ENCODE measurements at regions not wholly inside any gene's neighbourhood (a gene's known extent, or its start where the extent isn't known, plus 50 kb on each side); places are given as distances from the start of the nearest gene placed in this dataset.
"Not testable (repeated sequence)": the region's sequence is repeated elsewhere in the genome, so short reads cannot be mapped to it uniquely, and the experiment has no call there.

- no peaks in the 10 kb centered on the region for H3K27me3 ChIP-seq (replicated peaks in 1 of 7)
- H3K4me1 ChIP-seq = no peaks in the 10 kb centered on the region
- no peak overlapping the region for H3K4me3 ChIP-seq
- intact Hi-C loops (cut with DNase I; ENCODE audit: low total_unique reads) = no loop called here
- H3K27ac ChIP-seq = no peak overlapping the region
- WGBS, 5 donors = 78 to 85% (median 81%) methylated on average over 2 of the region's 2 CpGs
- TF ChIP-seq POLR2AphosphoS5 (IDR thresholded peaks at IDR 0.05) = no peak
- TF ChIP-seq CTCF (IDR thresholded peaks at IDR 0.05 in 8 of 11, conservative IDR thresholded peaks at IDR 0.05 in 3 of 11) = no peak
- no peak for TF ChIP-seq POLR2A (IDR thresholded peaks at IDR 0.05)
- H3K9me3 ChIP-seq = peaks cover 0 to 1% (median 0%) of the 10 kb centered on the region in 8 donors
- H3K36me3 ChIP-seq = no peaks in the 10 kb centered on the region
- DNase-seq = no peak
Observed at GRCh38 chr5:154674029-154674428, 81.1 kb upstream of the LARP1 start.

- H3K27me3 ChIP-seq (replicated peaks in 1 of 7) = no peaks in the 10 kb centered on the region
- no peaks in the 10 kb centered on the region for H3K36me3 ChIP-seq
- H3K4me1 ChIP-seq = no peaks in the 10 kb centered on the region
- H3K4me3 ChIP-seq = no peak overlapping the region
- peaks cover 0 to 6% (median 3%) of the 10 kb centered on the region in 8 donors for H3K9me3 ChIP-seq
- WGBS, 5 donors = 66 to 85% (median 70%) methylated on average over 4 of the region's 4 CpGs
- no peak overlapping the region for H3K27ac ChIP-seq
- intact Hi-C loops (cut with DNase I; ENCODE audit: low total_unique reads) = no loop called here
- TF ChIP-seq POLR2AphosphoS5 (IDR thresholded peaks at IDR 0.05) (no peak), CTCF (IDR thresholded peaks at IDR 0.05 in 8 of 11, conservative IDR thresholded peaks at IDR 0.05 in 3 of 11) (no peak)
- DNase-seq = no peak
Observed at GRCh38 chr5:154673506-154673905, 81.7 kb upstream of the LARP1 start.

GRCh38 chr5:154669913-154670312, 85.3 kb upstream of the LARP1 start:
- H3K27me3 ChIP-seq (replicated peaks in 1 of 7); intact Hi-C loops (cut with DNase I; ENCODE audit: low total_unique reads); H3K4me3 ChIP-seq; H3K36me3 ChIP-seq; H3K4me1 ChIP-seq; H3K27ac ChIP-seq; DNase-seq: not testable (repeated sequence)
- peaks cover 2 to 27% (median 17%) of the 10 kb centered on the region in 8 donors for H3K9me3 ChIP-seq
- WGBS, 5 donors = 93 to 95% (median 94%) methylated on average over 8 of the region's 8 CpGs

GRCh38 chr5:154669402-154669801, 85.8 kb upstream of the LARP1 start:
- DNase-seq = no peak

More at GRCh38 chr5:154669402-154669801, 85.8 kb upstream of the LARP1 start:
- H3K36me3 ChIP-seq = no peaks in the 10 kb centered on the region
- H3K9me3 ChIP-seq = peaks cover 2 to 32% (median 22%) of the 10 kb centered on the region in 8 donors
- no peaks in the 10 kb centered on the region for H3K27me3 ChIP-seq (replicated peaks in 1 of 7)
- H3K4me3 ChIP-seq = no peak overlapping the region
- 90 to 98% (median 94%) methylated on average over 7 of the region's 7 CpGs for WGBS, 5 donors
- H3K27ac ChIP-seq = no peak overlapping the region
- TF ChIP-seq CTCF (IDR thresholded peaks at IDR 0.05 in 8 of 11, conservative IDR thresholded peaks at IDR 0.05 in 3 of 11) (no peak), POLR2A (IDR thresholded peaks at IDR 0.05) (no peak), POLR2AphosphoS5 (IDR thresholded peaks at IDR 0.05) (no peak)
- intact Hi-C loops (cut with DNase I; ENCODE audit: low total_unique reads) = no loop called here
- H3K4me1 ChIP-seq = no peaks in the 10 kb centered on the region

All from spleen (tissue), 11 donors.